Stimulated activated naive B cell treated with anti-CD40 and anti-IgM and Interleukin-4, amounts not matched to agents 10 μg/mL and 1 μg/mL and 100 μg/mL, for 72 hours (primary cell): ENCODE measurements at regions not wholly inside any gene's neighbourhood (a gene's known extent, or its start where the extent isn't known, plus 50 kb on each side); places are given as distances from the start of the nearest gene placed in this dataset.
"Not testable (repeated sequence)": the region's sequence is repeated elsewhere in the genome, so short reads cannot be mapped to it uniquely, and the experiment has no call there.

Experiments
- ATAC-seq, 2 donors: fragments of 150-1000 bp; cut with Tn5 transposase; replicated peaks; 2 replicates each; pipeline ENCODE4 v1.10.0; 2021; ENCODE audit warnings: moderate library complexity in 1 of 2
- DNase-seq: peaks from one replicate; pipeline ENCODE4 v3.0.0; 2021
- H3K27ac Mint-ChIP-seq: one replicate; pipeline ENCODE4 v1.8.0; 2022; ENCODE audit warnings: mild to moderate bottlenecking, mixed read lengths
- H3K27me3 Mint-ChIP-seq, 2 donors: one replicate each; pipeline ENCODE4 v1.8.0; 2022; ENCODE audit warnings: mixed read lengths in 2 of 2
- H3K36me3 Mint-ChIP-seq, 2 donors: one replicate each; pipeline ENCODE4 v1.8.0; 2022; ENCODE audit warnings: mixed read lengths in 2 of 2, mild to moderate bottlenecking in 1 of 2
- H3K4me1 Mint-ChIP-seq, 2 donors: one replicate each; pipeline ENCODE4 v1.8.0; 2022; ENCODE audit warnings: mixed read lengths in 2 of 2, mild to moderate bottlenecking in 1 of 2
- H3K4me3 Mint-ChIP-seq, 2 donors: one replicate each; pipeline ENCODE4 v1.8.0; 2022; ENCODE audit warnings: mild to moderate bottlenecking in 2 of 2, mixed read lengths in 2 of 2, moderate library complexity in 1 of 2
- H3K9me3 Mint-ChIP-seq, 2 donors: one replicate each; pipeline ENCODE4 v1.8.0; 2022; ENCODE audit warnings: mixed read lengths in 2 of 2, mild to moderate bottlenecking in 1 of 2

GRCh38 chr13:30835442-30835841 is 70.6 kb upstream of the MEDAG start:
- H3K36me3 Mint-ChIP-seq = no peaks in the 10 kb centered on the region
- H3K4me1 Mint-ChIP-seq = peaks cover 1 to 6% of the 10 kb centered on the region in 2 donors
- H3K27ac Mint-ChIP-seq = no peak overlapping the region
- H3K4me3 Mint-ChIP-seq = no peak overlapping the region
- DNase-seq = no peak
- H3K27me3 Mint-ChIP-seq = peaks cover 25 to 45% of the 10 kb centered on the region in 2 donors
- H3K9me3 Mint-ChIP-seq = no peaks in the 10 kb centered on the region
- no peak for ATAC-seq

GRCh38 chr13:30837227-30838159 is 68.6 kb upstream of the MEDAG start:
- no peak for DNase-seq
- Mint-ChIP-seq H3K4me3 (no peak overlapping the region), H3K9me3 (no peaks in the 10 kb centered on the region), H3K27me3 (peaks cover 25 to 45% of the 10 kb centered on the region in 2 donors), H3K36me3 (no peaks in the 10 kb centered on the region), H3K27ac (no peak overlapping the region), H3K4me1 (peaks cover 1 to 6% of the 10 kb centered on the region in 2 donors)
- no peak for ATAC-seq

GRCh38 chr13:30839636-30840035 is 66.4 kb upstream of the MEDAG start:
- not testable (repeated sequence) for H3K4me1 Mint-ChIP-seq, H3K9me3 Mint-ChIP-seq, H3K36me3 Mint-ChIP-seq, DNase-seq, ATAC-seq, H3K27ac Mint-ChIP-seq, H3K4me3 Mint-ChIP-seq
- peaks cover 15 to 29% of the 10 kb centered on the region in 2 donors for H3K27me3 Mint-ChIP-seq

GRCh38 chr13:30840515-30840914 is 65.6 kb upstream of the MEDAG start:
- Mint-ChIP-seq H3K4me1 (peaks cover 0 to 2% of the 10 kb centered on the region in 2 donors), H3K9me3 (peaks cover 0 to 1% of the 10 kb centered on the region in 2 donors), H3K27ac (no peak overlapping the region), H3K27me3 (peaks cover 15 to 26% of the 10 kb centered on the region in 2 donors), H3K4me3 (no peak overlapping the region), H3K36me3 (no peaks in the 10 kb centered on the region)
- ATAC-seq (no peak), DNase-seq (no peak)

- no peak for ATAC-seq
- Mint-ChIP-seq H3K27ac (no peak overlapping the region), H3K9me3 (peaks cover 0 to 1% of the 10 kb centered on the region in 2 donors), H3K4me1 (peaks cover 0 to 3% of the 10 kb centered on the region in 2 donors), H3K27me3 (peaks cover 15 to 19% of the 10 kb centered on the region in 2 donors), H3K4me3 (no peak overlapping the region), H3K36me3 (no peaks in the 10 kb centered on the region)
- no peak for DNase-seq
Observed at GRCh38 chr13:30841154-30841553, 64.9 kb upstream of the MEDAG start.

- no peak for DNase-seq
- no peaks in the 10 kb centered on the region for H3K27me3 Mint-ChIP-seq
- no peak overlapping the region for H3K4me3 Mint-ChIP-seq
- peaks cover 0 to 1% of the 10 kb centered on the region in 2 donors for H3K9me3 Mint-ChIP-seq
- ATAC-seq = no peak
- no peak overlapping the region for H3K27ac Mint-ChIP-seq
- no peaks in the 10 kb centered on the region for H3K36me3 Mint-ChIP-seq
- peaks cover 0 to 8% of the 10 kb centered on the region in 2 donors for H3K4me1 Mint-ChIP-seq
Observed at GRCh38 chr13:30843548-30843947, 62.5 kb upstream of the MEDAG start.

- no peaks in the 10 kb centered on the region for H3K36me3 Mint-ChIP-seq
- no peak for DNase-seq
- H3K27me3 Mint-ChIP-seq = no peaks in the 10 kb centered on the region
- ATAC-seq = no peak
- H3K9me3 Mint-ChIP-seq = peaks cover 0 to 1% of the 10 kb centered on the region in 2 donors
- no peak overlapping the region for H3K27ac Mint-ChIP-seq
- no peak overlapping the region for H3K4me3 Mint-ChIP-seq
- H3K4me1 Mint-ChIP-seq = peaks cover 0 to 8% of the 10 kb centered on the region in 2 donors
Observed at GRCh38 chr13:30844548-30845296, 61.3 kb upstream of the MEDAG start.

GRCh38 chr13:30845297-30846214 is 60.5 kb upstream of the MEDAG start:
- Mint-ChIP-seq H3K9me3 (peaks cover 0 to 5% of the 10 kb centered on the region in 2 donors), H3K27me3 (peaks cover 0 to 3% of the 10 kb centered on the region in 2 donors), H3K4me1 (peaks cover 0 to 8% of the 10 kb centered on the region in 2 donors), H3K4me3 (no peak overlapping the region), H3K36me3 (no peaks in the 10 kb centered on the region), H3K27ac (no peak overlapping the region)
- DNase-seq = no peak
- ATAC-seq = peak; percentile 71 to 84

- ATAC-seq (no peak), DNase-seq (no peak)
- peaks cover under 1 to 3% of the 10 kb centered on the region in 2 donors for H3K27me3 Mint-ChIP-seq
- peaks cover under 1 to 9% of the 10 kb centered on the region in 2 donors for H3K4me1 Mint-ChIP-seq
- H3K9me3 Mint-ChIP-seq = peaks cover 0 to 5% of the 10 kb centered on the region in 2 donors
- H3K27ac Mint-ChIP-seq = no peak overlapping the region
- H3K36me3 Mint-ChIP-seq = no peaks in the 10 kb centered on the region
- H3K4me3 Mint-ChIP-seq = no peak overlapping the region
Observed at GRCh38 chr13:30846311-30846710, 59.8 kb upstream of the MEDAG start.

- Mint-ChIP-seq H3K9me3 (peaks cover 0 to 5% of the 10 kb centered on the region in 2 donors), H3K4me1 (peaks cover 6 to 13% of the 10 kb centered on the region in 2 donors), H3K4me3 (no peak overlapping the region), H3K27me3 (peaks cover 3 to 5% of the 10 kb centered on the region in 2 donors), H3K36me3 (no peaks in the 10 kb centered on the region), H3K27ac (no peak overlapping the region)
- ATAC-seq (no peak), DNase-seq (no peak)
Observed at GRCh38 chr13:30846866-30847265, 59.2 kb upstream of the MEDAG start.

GRCh38 chr13:30847650-30848307 is 58.3 kb upstream of the MEDAG start:
- no peak overlapping the region for H3K4me3 Mint-ChIP-seq
- no peak for DNase-seq

GRCh38 chr13:30848332-30849027 is 57.6 kb upstream of the MEDAG start:
- peaks cover 0 to 5% of the 10 kb centered on the region in 2 donors for H3K9me3 Mint-ChIP-seq
- H3K36me3 Mint-ChIP-seq = no peaks in the 10 kb centered on the region
- ATAC-seq = no peak
- no peak overlapping the region for H3K4me3 Mint-ChIP-seq
- no peak overlapping the region for H3K27ac Mint-ChIP-seq
- DNase-seq = no peak
- peaks cover 3 to 5% of the 10 kb centered on the region in 2 donors for H3K27me3 Mint-ChIP-seq
- H3K4me1 Mint-ChIP-seq = peaks cover 12 to 18% of the 10 kb centered on the region in 2 donors

More at GRCh38 chr13:30847650-30848307, 58.3 kb upstream of the MEDAG start:
- Mint-ChIP-seq H3K27me3 (peaks cover 3 to 5% of the 10 kb centered on the region in 2 donors), H3K27ac (no peak overlapping the region), H3K9me3 (peaks cover 0 to 5% of the 10 kb centered on the region in 2 donors), H3K4me1 (peaks cover 12 to 18% of the 10 kb centered on the region in 2 donors), H3K36me3 (no peaks in the 10 kb centered on the region)
- ATAC-seq = peak in 1 of 2 donors; percentile 16

- Mint-ChIP-seq H3K36me3 (no peaks in the 10 kb centered on the region), H3K9me3 (peaks cover 0 to 5% of the 10 kb centered on the region in 2 donors), H3K27ac (no peak overlapping the region), H3K27me3 (peaks cover 3 to 5% of the 10 kb centered on the region in 2 donors), H3K4me3 (no peak overlapping the region), H3K4me1 (peaks cover 12 to 18% of the 10 kb centered on the region in 2 donors)
- ATAC-seq = no peak
- no peak for DNase-seq
Observed at GRCh38 chr13:30849611-30850010, 56.5 kb upstream of the MEDAG start.
